KMS-11 (cell line): ENCODE measurements at regions not wholly inside any gene's neighbourhood (a gene's known extent, or its start where the extent isn't known, plus 50 kb on each side); places are given as distances from the start of the nearest gene placed in this dataset.

Experiments used
- H2AFZ ChIP-seq: fragments of 200-600 bp; sonication (generic); 2 replicates; pipeline ENCODE4 v1.6.1; 2016; ENCODE audit warnings: antibody characterized with exemption, mixed run types, low read depth
- H3K27ac ChIP-seq: fragments of 200-600 bp; sonication (generic); 2 replicates; pipeline ENCODE4 v1.6.1; 2016; ENCODE audit warnings: mild to moderate bottlenecking, mixed run types
- H3K27me3 ChIP-seq: fragments of 200-600 bp; sonication (generic); 2 replicates; pipeline ENCODE4 v1.6.1; 2017; ENCODE audit warnings: mild to moderate bottlenecking, low read depth, mixed run types, moderate library complexity; ENCODE audit not compliant: insufficient read depth
- H3K36me3 ChIP-seq: fragments of 200-600 bp; sonication (generic); 2 replicates; pipeline ENCODE4 v1.6.1; 2017; ENCODE audit warnings: mild to moderate bottlenecking, mixed run types; ENCODE audit not compliant: insufficient read depth
- H3K4me1 ChIP-seq: fragments of 200-600 bp; sonication (generic); 2 replicates; pipeline ENCODE4 v1.6.1; 2016; ENCODE audit warnings: mild to moderate bottlenecking, low read depth, mixed run types; ENCODE audit not compliant: poor library complexity, severe bottlenecking
- H3K4me2 ChIP-seq: fragments of 200-600 bp; sonication (generic); 2 replicates; pipeline ENCODE4 v1.7.0; 2016; ENCODE audit warnings: mild to moderate bottlenecking, mixed run types
- H3K4me3 ChIP-seq: fragments of 200-600 bp; sonication (generic); IDR thresholded peaks from 2 replicates; pipeline ENCODE4 v1.6.1; 2017; ENCODE audit warnings: low read depth, low read length, mixed read lengths; ENCODE audit not compliant: insufficient read depth
- H3K79me2 ChIP-seq: fragments of 200-600 bp; sonication (generic); 2 replicates; pipeline ENCODE4 v1.6.1; 2016; ENCODE audit warnings: low read depth, mixed run types; ENCODE audit not compliant: insufficient read depth
- H3K9ac ChIP-seq: fragments of 200-600 bp; sonication (generic); 2 replicates; pipeline ENCODE4 v1.6.1; 2016; ENCODE audit warnings: mild to moderate bottlenecking, mixed run types
- H4K20me1 ChIP-seq: fragments of 200-600 bp; sonication (generic); 2 replicates; pipeline ENCODE4 v1.6.1; 2016; ENCODE audit warnings: mild to moderate bottlenecking, mixed run types; ENCODE audit not compliant: insufficient read depth
- TF ChIP-seq, protein P1 (sequence below): fragments of 200-600 bp; sonication (generic); conservative IDR thresholded peaks from 2 replicates; pipeline ENCODE4 v1.6.1; 2017; ENCODE audit warnings: low read depth, mild to moderate bottlenecking, antibody characterized with exemption, low read length, moderate library complexity, mixed read lengths

DNA sequence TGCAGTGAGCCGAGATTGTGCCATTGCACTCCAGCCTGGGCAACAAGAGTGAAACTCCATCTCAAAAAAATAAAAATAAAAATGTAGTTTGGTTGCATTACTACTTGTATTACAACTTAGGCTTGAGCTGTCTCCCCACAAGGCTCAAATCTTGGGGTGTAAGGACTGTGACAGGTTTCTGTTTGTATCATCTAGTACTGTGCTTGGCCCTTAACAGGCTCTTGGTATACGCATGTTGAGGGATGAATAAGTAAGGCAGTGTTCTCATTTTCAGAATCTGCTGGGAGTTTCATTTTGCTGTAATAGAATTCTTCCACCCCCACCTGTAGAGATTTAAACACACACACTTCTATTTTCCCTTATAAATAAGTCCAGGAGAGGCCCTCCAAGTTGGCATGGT, 289.4 kb upstream of the EEF2KMT start:
- Histone ChIP-seq H3K79me2 (no peaks in the 10 kb centered on the region), H3K9ac (no peak overlapping the region), H2AFZ (no peak overlapping the region)

GRCh38 chr16:5385811-5386210, 288.2 kb upstream of the EEF2KMT start:
- no peaks in the 10 kb centered on the region for H3K4me1 ChIP-seq
- H3K27me3 ChIP-seq: no peaks in the 10 kb centered on the region
- no peaks in the 10 kb centered on the region for H4K20me1 ChIP-seq
- H3K36me3 ChIP-seq: no peaks in the 10 kb centered on the region
- no peak overlapping the region for H3K4me3 ChIP-seq
- H2AFZ ChIP-seq: no peak overlapping the region
- TF ChIP-seq, protein P1, sequence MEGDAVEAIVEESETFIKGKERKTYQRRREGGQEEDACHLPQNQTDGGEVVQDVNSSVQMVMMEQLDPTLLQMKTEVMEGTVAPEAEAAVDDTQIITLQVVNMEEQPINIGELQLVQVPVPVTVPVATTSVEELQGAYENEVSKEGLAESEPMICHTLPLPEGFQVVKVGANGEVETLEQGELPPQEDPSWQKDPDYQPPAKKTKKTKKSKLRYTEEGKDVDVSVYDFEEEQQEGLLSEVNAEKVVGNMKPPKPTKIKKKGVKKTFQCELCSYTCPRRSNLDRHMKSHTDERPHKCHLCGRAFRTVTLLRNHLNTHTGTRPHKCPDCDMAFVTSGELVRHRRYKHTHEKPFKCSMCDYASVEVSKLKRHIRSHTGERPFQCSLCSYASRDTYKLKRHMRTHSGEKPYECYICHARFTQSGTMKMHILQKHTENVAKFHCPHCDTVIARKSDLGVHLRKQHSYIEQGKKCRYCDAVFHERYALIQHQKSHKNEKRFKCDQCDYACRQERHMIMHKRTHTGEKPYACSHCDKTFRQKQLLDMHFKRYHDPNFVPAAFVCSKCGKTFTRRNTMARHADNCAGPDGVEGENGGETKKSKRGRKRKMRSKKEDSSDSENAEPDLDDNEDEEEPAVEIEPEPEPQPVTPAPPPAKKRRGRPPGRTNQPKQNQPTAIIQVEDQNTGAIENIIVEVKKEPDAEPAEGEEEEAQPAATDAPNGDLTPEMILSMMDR: no peak
- no peaks in the 10 kb centered on the region for H3K79me2 ChIP-seq
- no peak overlapping the region for H3K4me2 ChIP-seq
- H3K27ac ChIP-seq: no peak overlapping the region
- H3K9ac ChIP-seq: no peak overlapping the region

More for the DNA sequence above, 289.4 kb upstream of the EEF2KMT start:
- Histone ChIP-seq H3K27ac (no peak overlapping the region), H4K20me1 (no peaks in the 10 kb centered on the region), H3K4me2 (no peak overlapping the region), H3K4me3 (no peak overlapping the region), H3K36me3 (no peaks in the 10 kb centered on the region), H3K4me1 (no peaks in the 10 kb centered on the region), H3K27me3 (no peaks in the 10 kb centered on the region)
- TF ChIP-seq, protein P1: no peak

- no peaks in the 10 kb centered on the region for H3K36me3 ChIP-seq
- no peaks in the 10 kb centered on the region for H3K27me3 ChIP-seq
- H3K4me3 ChIP-seq: no peak overlapping the region
- no peak overlapping the region for H3K27ac ChIP-seq
- H3K79me2 ChIP-seq: no peaks in the 10 kb centered on the region
- no peaks in the 10 kb centered on the region for H4K20me1 ChIP-seq
- H3K4me1 ChIP-seq: no peaks in the 10 kb centered on the region
- no peak overlapping the region for H3K9ac ChIP-seq
- TF ChIP-seq, protein P1: no peak
- no peak overlapping the region for H2AFZ ChIP-seq
- no peak overlapping the region for H3K4me2 ChIP-seq
Observed at GRCh38 chr16:5385115-5385514, 287.5 kb upstream of the EEF2KMT start.

DNA sequence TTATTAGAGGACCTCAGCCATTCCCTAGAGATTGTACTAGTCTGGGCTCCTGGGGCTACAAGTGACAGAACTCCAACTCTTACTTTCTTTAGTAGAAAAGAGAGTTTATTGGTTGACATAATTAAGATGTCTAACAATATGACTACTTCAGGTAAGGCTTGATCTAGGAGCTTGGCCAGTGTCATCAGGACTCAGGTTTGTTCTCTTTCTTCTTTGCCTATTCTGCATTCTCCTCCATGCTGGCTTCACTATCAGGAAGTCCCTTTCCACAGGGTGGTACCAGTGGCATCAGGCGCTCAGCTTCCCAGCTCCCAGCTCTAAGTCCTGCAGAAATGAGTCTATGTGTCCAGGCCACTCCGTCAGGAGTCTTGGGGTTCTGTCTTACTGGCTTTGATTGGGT, 286.1 kb upstream of the EEF2KMT start:
- TF ChIP-seq, protein P1: no peak
- Histone ChIP-seq H3K27ac (no peak overlapping the region), H2AFZ (no peak overlapping the region), H3K4me3 (no peak overlapping the region), H3K9ac (no peak overlapping the region), H3K36me3 (no peaks in the 10 kb centered on the region), H3K27me3 (no peaks in the 10 kb centered on the region), H3K79me2 (no peaks in the 10 kb centered on the region), H3K4me2 (no peak overlapping the region), H4K20me1 (no peaks in the 10 kb centered on the region), H3K4me1 (no peaks in the 10 kb centered on the region)
